ENCODE measurements at regions not wholly inside any gene's neighbourhood (a gene's known extent, or its start where the extent isn't known, plus 50 kb on each side); places are given as distances from the start of the nearest gene placed in this dataset.

- TF ChIP-seq CTCF (conservative IDR thresholded peaks at IDR 0.05; ENCODE audit: low read length) (no peak), EZH2phosphoT487 (IDR thresholded peaks at IDR 0.05; ENCODE audit: borderline replicate concordance) (no peak)
Measured at GRCh38 chr2:16473575-16473974, 192.1 kb downstream of the CYRIA start.
